GM12873 (cell line): ENCODE measurements at regions not wholly inside any gene's neighbourhood (a gene's known extent, or its start where the extent isn't known, plus 50 kb on each side); places are given as distances from the start of the nearest gene placed in this dataset.

ENCODE experiments used
- TF ChIP-seq, protein P1 (sequence below): IDR thresholded peaks from 2 replicates; pipeline ENCODE4 v1.5.1; 2012; ENCODE audit warnings: low read depth, mild to moderate bottlenecking, moderate library complexity, low read length, control low read depth; ENCODE audit not compliant: insufficient read depth; ENCODE audit errors: missing control alignments

DNA sequence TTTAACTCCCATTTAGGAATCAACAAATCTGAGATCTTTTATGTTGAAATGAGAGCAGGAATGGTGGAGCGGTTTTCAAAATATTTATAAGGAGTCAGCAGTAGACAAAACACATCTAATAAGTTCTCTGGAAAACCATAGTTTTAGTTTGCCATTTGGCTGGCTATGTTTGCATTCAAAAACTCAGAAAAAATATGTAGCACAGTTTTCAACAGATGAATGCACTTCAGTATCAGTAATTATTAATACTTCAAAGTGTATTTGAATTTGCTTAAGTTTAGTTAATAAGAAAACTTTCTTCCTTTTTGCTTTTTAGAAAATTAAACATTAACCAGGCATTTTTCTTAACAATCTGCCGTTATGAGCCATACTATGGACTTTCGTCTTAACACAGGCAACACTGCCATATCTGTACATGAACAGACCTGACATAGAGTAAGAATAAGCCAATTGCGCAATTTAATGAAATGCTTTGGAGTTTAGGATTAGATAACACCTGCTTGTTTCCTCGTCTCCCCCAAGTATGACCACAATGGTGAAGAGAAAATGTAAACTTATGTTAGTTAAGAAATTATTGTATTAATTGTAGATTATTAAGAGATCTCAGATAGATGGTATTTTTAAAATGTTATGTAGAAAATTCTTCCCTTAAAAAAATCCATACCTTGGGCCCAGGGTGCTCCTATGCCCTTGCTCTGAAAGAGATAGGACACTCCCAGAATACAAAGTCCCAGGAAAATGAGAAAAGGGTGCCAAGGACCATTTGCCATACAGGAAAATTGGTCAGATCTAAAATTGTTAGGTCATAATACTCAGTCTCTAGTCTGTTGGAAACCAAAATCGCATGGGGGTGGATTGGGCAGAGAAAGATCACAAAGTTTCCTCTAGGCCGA is 552.3 kb upstream of the ARGLU1 start:
- TF ChIP-seq, protein P1, sequence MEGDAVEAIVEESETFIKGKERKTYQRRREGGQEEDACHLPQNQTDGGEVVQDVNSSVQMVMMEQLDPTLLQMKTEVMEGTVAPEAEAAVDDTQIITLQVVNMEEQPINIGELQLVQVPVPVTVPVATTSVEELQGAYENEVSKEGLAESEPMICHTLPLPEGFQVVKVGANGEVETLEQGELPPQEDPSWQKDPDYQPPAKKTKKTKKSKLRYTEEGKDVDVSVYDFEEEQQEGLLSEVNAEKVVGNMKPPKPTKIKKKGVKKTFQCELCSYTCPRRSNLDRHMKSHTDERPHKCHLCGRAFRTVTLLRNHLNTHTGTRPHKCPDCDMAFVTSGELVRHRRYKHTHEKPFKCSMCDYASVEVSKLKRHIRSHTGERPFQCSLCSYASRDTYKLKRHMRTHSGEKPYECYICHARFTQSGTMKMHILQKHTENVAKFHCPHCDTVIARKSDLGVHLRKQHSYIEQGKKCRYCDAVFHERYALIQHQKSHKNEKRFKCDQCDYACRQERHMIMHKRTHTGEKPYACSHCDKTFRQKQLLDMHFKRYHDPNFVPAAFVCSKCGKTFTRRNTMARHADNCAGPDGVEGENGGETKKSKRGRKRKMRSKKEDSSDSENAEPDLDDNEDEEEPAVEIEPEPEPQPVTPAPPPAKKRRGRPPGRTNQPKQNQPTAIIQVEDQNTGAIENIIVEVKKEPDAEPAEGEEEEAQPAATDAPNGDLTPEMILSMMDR, result no peak

DNA sequence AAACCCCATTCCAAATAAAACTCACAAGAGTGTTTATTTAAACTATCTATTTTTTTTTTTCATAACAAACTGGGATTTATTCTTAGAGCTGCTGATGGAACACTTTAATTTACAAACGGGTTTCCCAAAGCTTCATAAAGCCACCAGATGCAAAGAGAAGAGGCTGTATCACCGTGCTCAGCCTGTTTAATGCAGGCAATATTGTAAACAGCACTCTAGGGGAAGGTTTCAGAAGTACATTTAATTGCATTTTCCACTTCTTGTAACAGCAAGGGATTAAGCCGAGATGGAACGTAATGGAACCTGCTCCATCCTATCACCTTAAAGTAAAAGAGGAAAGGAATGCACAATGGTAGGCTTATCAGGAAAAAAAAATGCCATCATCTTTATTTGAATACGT is 550.6 kb upstream of the ARGLU1 start:
- TF ChIP-seq, protein P1, result no peak

DNA sequence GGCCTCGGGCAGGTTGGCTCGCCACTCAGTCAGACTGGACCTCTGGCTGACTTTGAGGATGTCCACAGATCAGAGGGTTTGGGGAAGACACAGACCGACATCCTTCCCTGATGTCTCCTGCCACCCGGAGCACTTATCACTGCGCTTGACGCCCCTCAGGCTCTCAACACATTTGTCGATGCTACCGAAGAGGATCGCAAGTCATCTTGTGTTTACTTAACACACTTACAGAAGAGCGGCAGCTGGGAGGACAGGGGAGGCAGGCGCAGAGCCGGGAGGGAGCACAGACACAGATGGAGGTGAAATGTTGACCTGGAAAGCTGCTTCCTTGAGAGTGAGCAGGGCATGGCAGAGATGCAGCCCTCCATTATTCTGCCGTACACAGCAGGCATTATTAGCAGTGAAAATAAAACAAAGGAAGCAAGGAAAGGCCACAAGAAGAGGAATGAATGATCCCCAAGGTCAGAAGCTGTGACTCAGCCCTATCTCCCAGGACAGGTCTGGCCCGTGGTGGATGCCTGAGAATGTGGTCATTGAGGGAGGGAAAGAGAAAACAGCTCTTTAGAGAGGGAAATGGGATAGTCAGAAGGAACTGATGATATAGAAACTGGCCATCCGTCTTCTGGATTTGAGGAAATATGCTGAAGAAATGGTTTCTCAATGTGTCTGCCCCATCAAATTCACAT is 549.5 kb upstream of the ARGLU1 start:
- TF ChIP-seq, protein P1, result no peak

DNA sequence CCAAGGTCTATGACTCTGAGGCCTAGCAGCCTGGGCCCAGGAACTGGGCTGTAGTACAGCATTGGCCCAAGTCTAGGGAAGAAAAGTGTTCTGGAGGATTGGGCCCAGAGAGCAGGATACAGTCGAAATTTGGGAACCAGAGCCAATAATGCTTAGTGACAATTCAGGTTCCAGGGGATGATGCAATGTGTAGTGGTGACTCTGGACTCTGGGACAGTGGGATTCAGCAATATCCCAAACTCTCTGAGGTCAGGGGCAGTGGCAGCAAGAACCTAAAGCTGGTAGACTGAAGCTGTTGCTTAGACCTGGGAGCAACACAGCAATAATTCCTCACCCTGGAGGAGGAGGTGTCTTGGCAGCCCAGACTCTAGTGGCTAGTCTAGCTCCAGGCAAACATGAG is 545.5 kb upstream of the ARGLU1 start:
- TF ChIP-seq, protein P1, result no peak

DNA sequence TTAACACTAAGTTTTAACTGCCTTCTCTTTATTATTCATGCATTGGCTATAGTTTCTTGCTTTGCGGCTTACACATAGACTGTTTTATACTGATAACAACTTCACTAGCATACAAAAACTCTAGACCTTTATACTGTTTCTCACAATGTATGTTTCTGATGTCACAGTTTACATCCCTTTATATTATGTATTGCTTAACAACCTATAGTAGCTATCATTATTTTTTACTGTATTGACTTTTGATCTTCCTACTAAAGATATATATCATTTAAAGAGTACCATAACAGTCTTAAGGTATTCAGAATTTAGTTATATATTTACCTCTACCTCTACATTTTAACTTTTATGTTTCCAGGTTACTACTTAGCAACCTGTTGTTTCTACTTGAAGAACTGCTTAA is 543.3 kb upstream of the ARGLU1 start:
- TF ChIP-seq, protein P1, result no peak

DNA sequence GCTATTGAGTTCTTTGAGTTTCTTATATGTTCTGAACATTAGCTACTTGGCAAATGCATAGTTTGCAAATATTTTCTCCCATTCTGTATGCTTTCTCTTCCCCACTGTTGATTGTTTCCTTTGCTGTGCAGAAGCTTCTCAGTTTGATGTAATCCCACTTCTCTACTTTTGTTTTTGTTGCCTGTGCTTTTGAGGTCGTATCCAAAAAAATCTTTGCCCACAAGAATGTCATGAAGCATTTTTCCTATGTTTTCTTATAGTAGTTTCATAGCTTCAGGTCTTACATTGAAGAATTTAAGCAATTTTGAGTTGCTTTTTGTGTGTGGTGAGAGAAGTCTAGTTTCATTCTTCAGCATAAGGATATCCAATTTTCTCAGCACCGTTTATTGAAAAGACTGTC is 536.7 kb upstream of the ARGLU1 start:
- TF ChIP-seq, protein P1, result no peak

DNA sequence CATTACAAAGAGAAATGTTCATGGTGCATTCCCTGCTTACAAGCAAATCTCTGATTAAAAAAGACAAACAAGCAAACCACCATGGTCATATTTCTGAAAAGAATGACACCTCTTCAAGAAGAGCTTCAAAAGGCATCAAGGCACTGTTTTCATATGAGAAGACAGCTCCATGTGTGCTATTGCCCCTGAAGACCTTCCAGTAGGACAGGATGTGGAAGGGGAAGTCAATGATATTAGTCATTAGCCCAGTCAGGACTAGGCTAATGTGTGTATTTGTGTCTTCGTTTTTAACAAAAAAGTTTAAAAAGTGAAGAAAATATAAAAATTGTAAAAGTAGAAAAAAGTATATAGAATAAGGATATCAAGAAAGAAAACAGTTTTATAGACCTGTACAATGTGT is 534.7 kb upstream of the ARGLU1 start:
- TF ChIP-seq, protein P1, result no peak
